SIG-M5 treated with dmso at 0.1 percent for 504 hours (cell line): ENCODE measurements at regions not wholly inside any gene's neighbourhood (a gene's known extent, or its start where the extent isn't known, plus 50 kb on each side); places are given as distances from the start of the nearest gene placed in this dataset.

Source experiments
- DNase-seq: peaks from one replicate; lab custom pipeline; 2025; ENCODE audit not compliant: unreplicated experiment; lab: John Stamatoyannopoulos, UW

DNA sequence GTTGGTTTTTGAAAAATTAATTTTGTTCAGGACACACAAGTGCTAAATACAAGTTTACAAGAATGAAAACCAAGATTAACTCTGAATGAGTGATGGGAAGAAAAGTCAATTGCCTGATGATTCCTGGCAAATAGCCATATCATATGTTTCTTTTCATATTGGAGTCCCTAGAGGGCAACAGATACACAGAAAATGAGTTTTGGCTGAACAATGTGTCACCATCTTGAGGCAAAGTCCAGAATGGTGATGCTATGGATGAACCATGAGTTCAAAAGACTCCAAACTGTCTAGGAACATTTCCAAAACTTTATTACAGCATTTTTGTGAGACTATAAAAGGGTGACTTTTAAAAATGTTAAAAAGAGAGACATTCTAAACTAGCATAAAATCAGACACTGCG is 382.9 kb downstream of the TMEM161B start:
- DNase-seq: no peak

GRCh38 chr5:87877495-87877894 is 391.1 kb downstream of the TMEM161B start:
- no peak for DNase-seq

DNA sequence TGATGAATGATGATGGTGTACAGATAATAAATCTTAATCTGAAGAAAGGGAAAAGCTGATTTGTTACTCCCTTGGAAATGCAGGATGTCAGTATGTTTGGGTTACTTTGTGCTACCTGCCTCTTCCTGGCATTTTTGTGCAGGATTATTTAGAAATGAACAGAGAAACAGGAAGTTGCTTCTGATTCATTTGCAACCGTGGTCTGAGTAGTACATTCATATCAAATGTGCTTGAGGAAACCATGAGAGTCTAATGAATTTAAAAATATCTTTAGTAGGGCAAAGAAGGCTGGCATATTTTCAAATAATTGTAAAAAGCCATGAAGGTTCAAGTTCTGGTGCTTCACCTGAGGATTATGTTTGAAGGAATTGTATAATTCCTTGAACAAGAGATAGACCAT is 391.6 kb downstream of the TMEM161B start:
- DNase-seq: no peak

DNA sequence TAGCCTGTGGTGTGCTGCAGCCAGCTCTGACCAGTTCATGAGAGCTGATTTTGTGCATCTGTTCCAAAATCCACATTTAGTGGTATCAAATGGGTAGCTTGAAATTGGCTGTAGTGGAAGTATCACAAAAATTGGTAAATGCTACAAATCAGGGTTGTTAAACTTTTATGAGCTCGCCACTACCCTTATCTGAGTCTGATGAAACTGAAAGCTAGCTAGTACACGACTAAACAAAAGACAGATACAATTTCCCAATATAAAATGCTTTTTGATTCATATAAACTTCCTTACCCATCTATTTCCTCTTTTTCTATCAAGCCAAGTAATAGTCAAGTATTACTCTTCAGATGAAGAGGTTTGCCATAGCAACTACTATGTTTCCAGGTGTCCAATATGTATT is 392.0 kb downstream of the TMEM161B start:
- DNase-seq: no peak

- no peak for DNase-seq
Observed at GRCh38 chr5:87872986-87873385, 395.7 kb downstream of the TMEM161B start.

GRCh38 chr5:87868792-87869191 is 399.9 kb downstream of the TMEM161B start:
- DNase-seq: no peak

GRCh38 chr5:87867281-87867680 is 401.4 kb downstream of the TMEM161B start:
- DNase-seq: no peak

GRCh38 chr5:87853541-87853940 is 415.1 kb downstream of the TMEM161B start:
- no peak for DNase-seq

DNA sequence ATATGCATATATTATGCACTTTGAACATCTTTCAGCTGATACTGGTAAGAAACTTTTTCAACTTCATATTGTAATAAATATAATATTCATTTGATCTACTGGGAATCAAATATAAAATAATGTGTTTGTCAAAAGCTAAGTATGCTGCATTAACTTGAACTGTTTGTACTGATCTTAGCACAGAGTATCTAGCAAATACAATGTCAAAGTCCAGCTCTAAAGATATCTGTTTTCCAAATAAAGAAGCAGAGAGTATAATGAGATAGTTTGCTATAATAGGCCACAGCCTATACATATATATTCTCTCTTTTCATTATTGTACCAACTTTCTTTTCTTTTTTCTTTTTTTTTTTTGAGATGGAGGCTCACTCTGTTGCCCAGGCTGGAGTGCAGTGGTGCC is 417.0 kb downstream of the TMEM161B start:
- DNase-seq: no peak

DNA sequence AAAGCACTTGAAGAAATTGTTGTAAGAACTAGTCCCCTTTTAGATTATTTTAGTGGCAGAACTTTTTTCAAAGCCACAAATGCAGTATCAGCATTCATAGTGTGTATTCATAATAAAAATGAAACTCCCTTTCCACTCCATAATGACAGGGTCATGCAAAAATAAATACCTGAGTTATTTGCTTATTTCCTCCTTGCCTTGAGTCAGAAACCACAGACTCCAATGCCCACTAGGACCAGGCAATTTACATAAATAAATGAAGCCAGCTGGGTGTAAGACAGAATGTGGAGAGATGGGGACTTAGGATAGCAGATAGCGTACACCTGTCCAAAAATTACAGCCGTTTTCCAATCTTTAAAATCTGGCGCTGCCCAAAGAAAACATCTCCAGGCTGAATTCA is 417.8 kb downstream of the TMEM161B start:
- DNase-seq: no peak

DNA sequence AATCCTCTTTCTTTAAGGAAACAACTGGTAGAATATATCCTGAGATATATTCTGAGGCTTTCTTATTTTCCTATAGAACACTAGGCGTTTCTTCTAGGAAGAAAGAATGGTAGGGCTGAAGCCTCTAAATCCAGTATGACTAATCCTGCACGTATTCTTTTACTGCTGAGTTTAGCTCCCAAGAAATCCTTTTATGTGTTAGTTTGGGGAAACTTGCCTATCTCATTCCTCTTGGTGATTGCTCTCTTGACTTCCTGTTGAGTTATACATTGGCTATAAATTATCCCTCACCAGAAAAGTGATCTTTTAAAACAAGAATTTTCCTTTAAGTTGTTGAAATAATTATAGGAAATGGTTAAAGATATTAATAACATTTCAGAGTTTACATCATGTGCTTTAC is 422.9 kb downstream of the TMEM161B start:
- DNase-seq: no peak

DNA sequence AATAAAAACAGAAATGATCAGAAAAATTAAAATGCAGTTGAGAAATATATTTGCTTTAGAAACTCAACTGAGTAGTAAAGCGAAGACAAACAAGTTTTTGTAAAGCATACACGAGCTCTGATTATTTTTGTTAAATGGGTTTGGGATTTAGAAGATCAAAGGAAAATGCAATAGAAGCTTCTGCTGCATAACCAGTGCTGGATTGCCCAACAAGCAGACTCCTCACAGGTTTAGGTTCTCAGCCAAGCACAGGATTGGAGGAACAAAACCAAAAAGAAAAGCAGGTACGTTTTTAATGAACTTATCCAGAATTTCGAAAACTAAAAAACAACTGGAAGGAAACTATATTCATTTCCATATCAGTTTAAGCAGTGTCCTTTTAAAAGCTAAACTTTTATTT is 423.8 kb downstream of the TMEM161B start:
- DNase-seq: no peak

DNA sequence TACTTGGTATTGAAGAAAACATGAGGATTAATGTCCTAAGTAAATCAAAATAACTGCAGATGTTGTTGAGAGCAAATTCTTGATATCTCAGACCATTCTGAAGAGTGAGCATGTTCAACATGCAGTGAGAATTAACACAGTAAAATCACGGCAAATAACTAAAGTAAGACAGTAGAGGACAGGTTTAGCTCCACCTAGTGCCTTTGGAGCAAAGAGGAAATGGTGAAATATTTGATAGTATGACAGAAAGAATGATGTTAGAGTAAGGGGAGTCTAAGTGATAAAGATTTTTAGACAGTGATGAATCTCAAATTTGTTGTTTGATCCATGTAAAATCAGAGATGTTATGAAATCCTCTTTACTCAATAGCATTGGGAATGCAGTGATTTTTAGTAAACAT is 424.2 kb downstream of the TMEM161B start:
- DNase-seq: no peak

GRCh38 chr5:87836696-87837095 is 424.0 kb upstream of the CCNH start:
- DNase-seq: no peak

- no peak for DNase-seq
Observed at GRCh38 chr5:87831499-87831898, 418.8 kb upstream of the CCNH start.

- DNase-seq: no peak
Observed at GRCh38 chr5:87829217-87829551, 416.5 kb upstream of the CCNH start.

GRCh38 chr5:87828545-87829216 is 416.0 kb upstream of the CCNH start:
- no peak for DNase-seq

GRCh38 chr5:87827539-87827938 is 414.8 kb upstream of the CCNH start:
- DNase-seq: no peak

DNA sequence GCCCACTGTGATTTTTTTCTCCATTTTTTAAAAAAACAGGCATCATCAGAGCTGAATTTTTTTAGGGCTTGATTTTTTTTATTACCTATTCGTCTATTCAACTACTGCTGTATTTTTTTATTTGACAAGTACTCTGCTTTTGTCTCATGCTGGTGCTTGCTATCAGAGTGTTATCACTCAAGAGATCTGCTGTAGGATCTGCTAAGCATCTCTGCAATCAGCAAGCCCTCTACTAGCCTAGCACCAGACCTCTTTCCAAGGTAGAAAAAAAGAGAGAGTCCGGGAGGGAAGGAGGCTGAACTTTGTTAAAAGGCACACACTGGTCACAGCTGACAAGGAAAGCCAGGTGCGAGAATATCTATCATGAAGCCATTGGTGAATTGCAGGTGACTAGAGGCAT is 413.8 kb upstream of the CCNH start:
- DNase-seq: no peak

- DNase-seq: no peak
Observed at GRCh38 chr5:87825583-87825982, 412.9 kb upstream of the CCNH start.

- DNase-seq: peak; percentile 19
Observed at GRCh38 chr5:87807783-87808182, 395.1 kb upstream of the CCNH start.

DNA sequence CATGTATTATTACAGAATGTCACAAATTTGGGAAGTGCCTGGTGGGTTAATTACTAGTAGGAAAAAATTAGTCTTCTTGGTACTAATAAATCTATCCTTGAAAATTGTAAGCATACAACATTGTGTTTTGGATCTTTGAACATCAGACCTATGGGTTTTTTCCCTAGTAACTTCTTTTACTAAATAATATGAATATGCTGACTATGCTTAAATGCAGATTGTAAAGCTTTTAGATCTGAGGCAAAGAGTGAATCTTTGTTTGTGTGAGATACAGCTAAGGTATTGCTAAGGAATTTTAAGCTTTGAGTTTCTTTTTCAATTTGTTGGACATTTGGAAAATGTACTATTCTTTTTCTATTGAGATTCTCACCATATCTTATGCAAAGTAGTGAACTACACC is 390.6 kb upstream of the CCNH start:
- DNase-seq: no peak

GRCh38 chr5:87791869-87792268 is 379.1 kb upstream of the CCNH start:
- DNase-seq: no peak

DNA sequence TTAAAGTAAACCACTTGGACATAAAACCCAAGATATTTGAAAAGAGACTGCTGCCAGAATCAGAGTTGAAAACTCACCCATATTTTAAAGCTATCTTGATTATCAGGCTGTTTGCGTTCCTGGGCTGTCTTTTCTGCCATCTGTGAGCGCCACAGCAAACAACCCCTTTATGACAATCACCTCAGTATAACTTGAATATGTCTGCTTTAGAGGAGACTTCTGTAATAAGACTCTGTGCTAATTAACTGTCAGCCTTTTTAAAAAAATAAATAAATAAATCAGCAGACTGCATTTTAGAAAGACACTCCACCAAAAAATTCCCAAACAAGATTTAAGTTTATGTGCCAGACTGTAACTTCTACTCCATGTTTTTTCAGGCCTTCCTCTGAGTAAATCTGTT is 375.7 kb upstream of the CCNH start:
- DNase-seq: no peak
